Muscle of arm (tissue), 1 donor: ENCODE measurements at regions not wholly inside any gene's neighbourhood (a gene's known extent, or its start where the extent isn't known, plus 50 kb on each side); places are given as distances from the start of the nearest gene placed in this dataset.
A peak's percentile ranks its signal among the peaks of the same experiment; 100 is the strongest.

Experiments
- DNase-seq: peaks from one replicate; pipeline ENCODE4 v3.0.0-alpha.2; 2013

DNA sequence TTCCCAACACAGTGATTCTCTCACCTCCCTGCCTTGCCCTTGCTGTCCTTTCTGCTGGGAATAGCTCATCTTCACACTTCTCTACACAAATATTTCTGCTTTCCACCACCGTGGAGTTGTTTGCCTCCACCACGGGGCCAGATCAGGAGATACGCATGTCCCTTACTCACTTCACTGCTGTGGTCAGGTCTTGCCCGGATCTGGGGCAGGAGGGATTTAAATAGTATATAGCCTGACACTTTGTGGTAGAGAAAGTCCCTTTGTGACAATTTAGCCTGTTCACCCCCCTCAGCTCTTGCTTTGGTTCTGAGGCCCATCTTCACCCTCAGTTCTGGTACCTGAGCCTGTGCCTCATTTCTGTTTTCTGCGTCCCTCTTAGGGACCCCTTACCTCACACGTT is 92.6 kb upstream of the PREP start:
- DNase-seq: no peak

DNA sequence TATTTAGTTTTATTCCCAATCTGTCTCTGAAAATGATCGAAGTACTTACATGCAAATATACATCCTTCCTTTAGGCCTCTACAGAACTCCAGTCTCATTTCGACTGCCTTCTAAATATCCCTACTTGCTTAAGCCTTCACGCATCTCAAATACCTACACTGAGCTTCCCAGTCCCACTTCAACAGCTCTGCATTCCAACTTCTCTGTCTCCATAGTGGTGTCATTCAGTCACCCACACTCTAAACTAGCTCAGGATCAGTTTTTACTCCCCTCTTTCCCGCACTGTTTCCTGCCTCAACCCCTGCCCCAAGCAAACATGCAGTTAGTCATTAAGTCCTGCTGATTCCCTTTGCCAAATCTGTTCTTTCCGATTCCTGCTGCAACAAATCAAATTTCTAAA is 91.8 kb upstream of the PREP start:
- DNase-seq: no peak

DNA sequence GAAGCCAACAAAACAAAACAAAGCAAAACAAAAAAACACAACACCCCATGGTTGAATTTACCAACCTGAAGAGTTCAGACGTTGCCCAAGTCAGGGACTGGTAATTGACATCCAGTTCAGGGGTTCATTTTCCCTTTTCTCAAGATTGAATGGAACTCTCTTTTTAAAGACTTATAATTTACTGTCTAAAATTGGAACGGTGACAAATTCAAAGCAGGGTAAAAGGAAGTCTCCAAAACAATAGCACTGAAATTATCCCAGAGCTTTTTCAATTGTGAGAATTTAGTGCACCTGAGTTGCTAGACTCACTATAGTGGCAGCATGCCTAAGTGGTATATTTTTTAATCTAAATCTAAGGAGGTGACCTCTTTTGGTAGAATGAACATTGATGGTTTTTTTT is 90.9 kb upstream of the PREP start:
- no peak for DNase-seq

DNA sequence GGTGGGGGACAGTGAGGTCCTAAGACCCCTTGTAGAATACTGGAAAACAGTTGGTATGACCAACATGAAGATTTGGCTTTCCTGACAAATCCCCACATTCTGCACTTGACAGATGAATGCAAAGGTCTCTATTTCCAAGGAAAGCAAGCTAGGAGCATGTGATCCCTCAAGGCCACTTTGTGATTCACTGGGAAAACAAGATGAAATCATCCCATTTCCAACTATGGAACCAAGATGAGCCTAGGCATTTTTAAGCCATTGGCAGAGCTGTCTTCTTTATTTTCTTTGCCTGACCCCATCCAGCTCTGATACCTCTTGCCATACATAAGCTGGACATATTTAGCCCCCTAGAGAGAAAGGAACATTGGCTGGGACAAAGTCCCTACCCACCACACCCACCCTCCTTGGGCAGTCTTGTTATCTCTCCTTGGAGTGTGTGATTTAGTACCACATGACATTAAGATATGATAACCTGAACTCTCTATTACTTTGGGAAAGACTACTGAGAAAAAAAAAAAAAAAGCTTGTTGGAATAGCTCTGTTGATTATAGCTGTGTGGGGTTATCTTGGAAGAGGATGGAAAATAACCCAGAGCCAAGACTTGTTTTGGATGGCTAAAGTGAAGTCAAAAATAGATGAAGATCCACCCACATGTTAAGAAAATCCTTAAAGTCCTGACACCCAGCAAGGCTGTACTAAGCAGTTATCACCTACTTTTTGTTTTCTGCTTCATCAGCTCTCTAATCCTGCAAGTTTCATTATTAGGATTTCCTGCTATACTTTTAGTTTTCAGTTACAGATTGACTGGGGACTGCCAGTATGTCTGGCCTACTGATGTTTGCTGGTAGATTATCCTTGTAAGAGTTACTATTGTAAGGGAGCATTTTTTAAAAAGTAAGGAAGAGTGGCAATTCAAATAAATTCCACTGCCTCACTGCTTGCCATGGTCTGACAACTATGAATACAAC is 90.1 kb upstream of the PREP start:
- no peak for DNase-seq

DNA sequence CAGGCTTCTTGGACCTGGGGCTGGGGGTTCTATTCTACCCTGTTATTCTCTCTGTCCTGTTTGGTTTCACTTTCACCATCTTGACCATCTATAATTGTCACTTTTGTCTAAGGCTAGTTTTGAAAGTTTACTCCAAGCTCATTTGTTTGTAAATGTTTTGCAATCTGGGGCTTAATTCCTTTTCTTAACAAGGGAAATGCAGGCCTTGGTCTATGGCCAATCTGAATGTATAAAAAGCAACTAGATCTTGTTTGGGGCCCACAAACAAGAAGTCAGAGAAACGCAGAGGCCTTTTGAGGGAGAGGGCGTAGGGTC is 86.3 kb upstream of the PREP start:
- no peak for DNase-seq

DNA sequence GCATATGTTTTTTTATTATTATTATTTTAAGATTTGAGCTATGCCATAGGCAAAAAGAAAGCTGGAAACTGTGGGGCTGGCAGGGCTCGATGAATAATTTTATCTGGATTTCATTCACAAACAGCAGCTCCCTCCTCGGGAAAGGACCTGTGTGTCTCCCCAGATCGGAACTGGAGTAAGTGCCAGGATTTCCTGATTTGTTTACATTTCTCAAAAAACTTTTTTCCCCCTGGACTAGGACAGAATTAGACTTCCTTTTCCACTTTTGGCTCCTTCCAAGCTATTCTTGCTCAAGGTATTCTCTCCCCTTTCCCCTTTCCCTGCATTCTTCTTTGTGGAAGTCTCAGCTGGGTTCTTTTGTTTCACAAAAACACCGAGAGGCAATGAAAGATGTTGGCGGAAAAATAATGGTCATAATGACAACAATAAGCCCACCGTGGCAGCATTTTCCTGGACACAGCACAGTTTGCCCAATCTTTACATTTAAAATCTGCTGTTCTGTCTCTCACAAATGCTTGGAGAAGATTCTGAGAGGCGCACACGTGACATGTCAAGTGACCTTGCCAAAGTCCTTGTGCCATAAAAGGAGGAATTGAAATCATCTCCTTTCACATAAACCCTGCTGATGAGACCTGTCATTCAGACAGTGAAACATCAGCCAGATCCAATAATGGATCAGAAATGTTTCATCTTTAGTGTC is 85.8 kb upstream of the PREP start:
- peak; percentile 49 for DNase-seq

DNA sequence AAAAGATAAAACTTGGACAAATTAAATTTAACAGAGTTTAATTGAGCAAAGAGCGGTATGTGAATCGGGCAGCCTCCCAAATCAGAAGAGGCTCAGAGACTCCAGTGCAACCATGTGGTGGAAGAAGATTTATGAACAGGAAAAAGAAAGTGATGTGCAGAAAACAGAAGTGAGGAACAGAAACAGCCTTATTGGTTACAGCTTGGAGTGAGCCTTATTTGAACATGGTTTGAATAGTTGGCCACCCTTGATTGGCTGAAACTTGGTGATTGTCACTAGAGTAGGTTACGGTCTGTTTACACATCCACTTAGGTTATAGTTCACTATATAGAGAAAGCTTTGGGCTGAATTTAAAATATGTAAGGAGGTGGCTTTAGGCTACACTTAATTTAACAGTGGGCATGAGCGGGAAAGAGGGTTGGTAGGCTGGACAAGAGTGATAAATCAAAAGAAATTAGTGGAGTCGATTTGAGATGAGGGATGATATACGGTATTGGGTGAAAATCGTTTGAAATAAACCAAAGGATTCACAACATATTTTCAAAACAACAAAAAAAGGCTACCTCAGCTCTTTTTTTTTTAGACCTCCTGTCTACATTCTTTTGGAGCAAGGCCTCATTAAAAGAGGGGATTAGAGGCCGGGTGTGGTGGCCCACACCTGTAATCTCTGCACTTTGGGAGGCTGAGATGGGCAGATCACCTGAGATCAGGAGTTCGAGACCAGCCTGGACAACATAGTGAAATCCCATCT is 84.3 kb upstream of the PREP start:
- DNase-seq: no peak

DNA sequence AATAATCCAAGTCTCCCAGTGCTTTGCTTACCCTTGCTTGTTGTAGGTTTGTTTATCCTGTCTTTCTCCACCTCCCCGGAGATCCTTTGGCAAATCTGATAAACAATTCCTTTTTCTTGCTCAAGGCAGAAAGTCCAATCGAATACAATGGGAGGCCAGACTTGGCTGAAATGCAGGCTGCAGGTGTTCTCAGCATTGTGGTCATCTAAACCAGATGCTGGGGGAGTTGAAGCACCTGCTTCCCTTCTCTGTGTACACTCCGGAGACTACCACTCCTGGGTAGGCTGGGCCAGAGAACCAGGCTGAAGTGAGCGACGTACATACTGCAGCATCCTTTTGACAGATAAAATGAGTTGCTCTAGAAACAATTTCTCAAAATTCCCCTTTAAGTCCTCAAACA is 82.6 kb upstream of the PREP start:
- DNase-seq: no peak

DNA sequence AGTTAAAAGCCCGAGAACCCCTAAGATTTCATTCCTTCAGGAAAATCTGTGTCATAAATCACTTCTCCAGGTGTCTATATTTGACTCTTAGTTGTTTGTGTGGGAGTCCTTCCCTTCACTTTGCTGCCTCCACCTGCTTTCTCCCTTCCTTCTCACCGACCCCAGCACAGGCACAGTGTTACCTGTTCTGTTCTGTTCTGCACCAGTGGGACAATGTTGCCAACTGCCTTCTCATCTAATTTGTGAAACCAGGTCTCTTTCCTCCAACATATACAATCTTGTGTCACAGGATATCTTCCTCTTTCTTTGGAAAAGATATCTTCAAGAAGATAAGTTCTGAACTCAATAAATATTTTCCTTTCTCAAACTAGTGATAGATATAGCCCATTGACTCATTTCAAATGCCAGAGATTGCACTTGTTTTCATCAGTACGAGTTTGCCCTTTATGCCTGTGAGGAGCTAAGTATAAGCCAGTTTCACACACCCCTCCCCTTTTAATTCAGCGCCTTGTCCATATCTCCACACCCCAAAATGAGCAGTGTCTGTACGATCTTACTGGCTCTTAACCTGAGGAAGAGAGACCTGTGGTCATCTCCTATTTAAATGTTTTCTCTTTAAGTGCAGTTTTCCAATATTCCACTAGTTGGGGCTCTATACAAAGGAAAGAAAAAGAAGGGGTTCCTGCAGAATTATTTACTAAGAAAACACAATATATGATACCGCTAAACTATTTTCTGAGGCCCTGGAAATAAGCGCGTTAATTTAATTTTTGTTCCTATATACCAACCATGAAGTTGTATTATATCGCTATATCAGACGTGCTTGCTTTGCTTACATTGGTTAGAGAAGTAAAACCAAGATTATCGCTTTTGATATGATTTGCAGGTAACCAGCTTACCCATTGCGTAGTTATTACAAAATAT is 81.6 kb upstream of the PREP start:
- DNase-seq: peak; percentile 40

DNA sequence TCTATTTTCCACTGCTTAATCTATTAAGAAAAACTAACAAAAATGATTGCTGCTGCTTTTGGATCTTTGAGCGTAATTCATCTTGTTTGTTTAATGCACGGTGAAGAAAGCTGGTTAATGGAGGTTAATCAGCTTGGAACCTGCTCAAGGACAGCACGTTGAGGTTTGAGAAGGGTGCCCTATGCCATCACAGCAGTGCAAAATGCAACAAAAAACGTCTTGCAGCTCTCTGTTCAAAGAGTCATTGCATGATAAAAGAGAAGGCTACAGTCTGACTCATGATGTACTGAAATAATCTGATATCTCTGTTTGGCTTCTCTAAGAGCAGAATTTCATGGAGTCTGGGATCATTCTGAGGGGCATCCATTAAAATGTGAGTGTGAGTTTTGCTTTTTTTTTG is 80.6 kb upstream of the PREP start:
- DNase-seq: no peak

DNA sequence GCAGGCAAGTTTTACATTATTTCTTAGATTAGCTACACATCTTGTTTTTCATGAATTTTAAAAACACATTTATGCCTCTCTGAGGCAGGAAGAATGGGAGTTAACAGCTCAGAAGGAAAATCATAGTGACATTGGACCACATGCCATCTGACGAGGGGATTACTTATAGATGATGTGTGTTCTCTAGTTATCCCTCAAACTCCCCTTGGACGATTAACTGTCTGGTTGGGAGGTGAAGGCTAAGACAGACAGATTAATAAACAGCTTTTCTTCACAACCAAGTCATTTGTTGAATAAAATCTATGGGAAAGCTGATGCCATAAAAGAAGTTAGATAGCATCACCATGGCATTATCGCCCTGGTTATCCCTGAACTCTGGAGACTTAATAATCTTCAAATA is 80.0 kb upstream of the PREP start:
- DNase-seq: no peak

DNA sequence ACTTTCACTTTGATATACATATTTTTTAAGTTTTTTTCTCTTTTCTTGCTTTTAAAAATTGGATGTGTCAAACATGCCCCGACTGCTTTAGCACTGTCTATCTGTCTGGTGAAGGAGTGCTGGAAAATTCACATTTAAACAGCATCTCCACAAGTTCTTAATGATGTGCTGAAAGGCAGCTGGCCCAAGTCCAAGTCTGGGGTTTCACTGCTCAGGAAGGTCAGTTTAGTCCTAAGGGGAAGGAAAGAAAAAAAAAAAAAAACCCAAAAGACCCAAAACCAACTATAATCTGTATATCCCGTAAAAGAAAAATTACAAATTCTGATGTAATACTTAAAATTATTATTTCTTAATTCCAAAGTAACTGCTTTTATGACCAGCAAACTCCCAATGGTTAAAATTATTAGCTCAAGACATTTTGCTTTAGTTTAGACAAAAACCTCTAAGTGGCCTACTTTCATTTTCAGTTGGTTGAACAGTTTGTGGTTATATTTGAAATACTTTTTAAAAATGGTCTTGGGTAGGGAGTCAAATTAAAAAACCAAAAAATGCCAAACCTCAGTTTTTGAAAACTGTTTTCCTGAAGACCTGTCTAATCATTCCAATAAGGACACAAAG is 79.5 kb upstream of the PREP start:
- DNase-seq: no peak

DNA sequence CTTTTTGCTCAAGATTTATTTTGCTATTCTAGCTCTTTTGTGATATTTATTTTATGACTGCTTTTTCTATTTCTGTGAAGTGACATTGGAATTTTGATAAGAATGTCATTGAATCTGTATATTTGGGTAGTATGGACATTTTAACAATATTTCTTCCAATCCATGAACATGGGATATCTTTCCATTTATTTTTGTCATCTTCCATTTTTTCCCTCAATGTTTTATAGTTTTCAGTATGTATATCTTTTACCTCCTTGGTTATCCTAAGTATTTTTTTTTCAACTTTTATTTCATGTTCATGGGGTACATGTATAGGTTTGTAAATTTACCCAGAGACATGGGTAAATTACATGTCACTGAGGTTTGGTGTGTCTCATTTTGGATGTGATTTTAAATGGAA is 74.1 kb upstream of the PREP start:
- DNase-seq: no peak

DNA sequence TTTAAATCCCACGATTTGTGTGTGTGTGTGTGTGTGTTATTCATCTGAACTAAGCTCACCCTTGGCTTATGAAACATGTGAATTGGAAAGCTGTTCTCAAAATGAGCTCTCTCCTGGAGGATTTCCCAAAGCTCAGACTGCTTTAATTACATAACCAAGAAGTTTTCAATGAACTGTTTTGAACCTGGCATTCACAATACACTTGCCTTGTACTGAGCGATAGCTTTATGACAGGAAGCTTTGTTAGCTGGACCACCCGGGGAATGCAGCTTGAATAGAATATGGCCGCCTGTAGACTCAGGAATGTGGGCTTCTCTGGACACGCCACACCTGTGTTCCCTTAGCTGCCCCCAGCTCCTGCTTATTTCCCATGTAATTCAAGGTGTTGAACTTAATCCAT is 71.4 kb upstream of the PREP start:
- DNase-seq: no peak

DNA sequence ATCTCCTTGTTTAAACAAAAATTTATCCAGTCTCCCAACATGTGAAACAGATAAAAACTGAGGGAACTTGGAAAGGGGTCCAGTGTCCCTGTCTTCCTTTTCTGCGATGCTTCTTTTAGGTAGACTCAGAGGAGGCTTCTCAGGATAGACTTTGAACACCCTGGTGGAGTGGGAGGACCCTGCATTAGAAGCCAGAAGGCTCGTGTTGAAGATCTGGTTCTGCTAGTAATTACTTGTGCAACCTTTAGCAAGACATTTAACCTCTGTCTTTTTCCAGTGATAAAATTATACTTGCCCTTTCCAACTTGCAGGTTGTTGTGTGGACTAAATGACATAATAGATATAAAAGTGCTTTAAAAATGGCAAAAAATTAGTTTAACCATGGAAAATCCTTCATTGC is 67.1 kb upstream of the PREP start:
- no peak for DNase-seq

DNA sequence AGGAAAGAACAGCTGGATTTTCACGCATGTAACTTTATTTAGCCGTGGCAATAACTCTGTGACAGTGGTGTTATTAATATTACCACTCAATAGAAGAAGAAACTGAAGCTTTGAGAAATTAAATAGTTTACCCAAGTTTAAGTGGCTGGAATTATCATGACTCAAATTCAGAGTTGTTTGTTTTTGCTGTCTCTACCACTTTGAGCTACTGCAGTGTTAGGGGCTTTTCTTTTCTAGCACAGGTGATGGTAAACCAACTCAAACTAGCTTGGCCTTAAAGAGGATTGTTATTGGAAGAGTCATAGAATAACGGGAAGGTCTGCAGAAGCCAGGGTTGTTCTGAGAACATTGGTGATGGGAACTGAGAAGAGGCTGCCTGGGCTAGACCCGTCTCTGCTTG is 66.0 kb upstream of the PREP start:
- DNase-seq: no peak

DNA sequence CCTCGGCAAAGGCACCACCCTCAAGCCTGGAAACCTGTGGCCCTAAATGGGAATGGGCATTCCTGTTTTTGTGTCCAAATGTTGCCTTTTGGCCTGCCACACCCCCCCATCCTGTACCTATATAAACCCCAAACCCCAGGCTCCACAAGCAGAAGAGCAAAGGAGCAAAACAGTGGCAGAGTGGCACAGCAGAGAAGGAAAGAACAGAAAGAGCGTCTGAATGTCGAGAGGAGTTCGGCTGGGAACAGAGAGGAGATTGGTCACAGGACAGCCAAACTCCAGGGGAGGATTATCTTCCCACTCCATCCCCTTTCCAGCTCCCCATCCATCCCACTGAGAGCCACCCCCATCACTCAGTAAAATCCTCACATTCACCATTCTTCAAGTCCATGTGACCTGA is 58.0 kb upstream of the PREP start:
- no peak for DNase-seq

DNA sequence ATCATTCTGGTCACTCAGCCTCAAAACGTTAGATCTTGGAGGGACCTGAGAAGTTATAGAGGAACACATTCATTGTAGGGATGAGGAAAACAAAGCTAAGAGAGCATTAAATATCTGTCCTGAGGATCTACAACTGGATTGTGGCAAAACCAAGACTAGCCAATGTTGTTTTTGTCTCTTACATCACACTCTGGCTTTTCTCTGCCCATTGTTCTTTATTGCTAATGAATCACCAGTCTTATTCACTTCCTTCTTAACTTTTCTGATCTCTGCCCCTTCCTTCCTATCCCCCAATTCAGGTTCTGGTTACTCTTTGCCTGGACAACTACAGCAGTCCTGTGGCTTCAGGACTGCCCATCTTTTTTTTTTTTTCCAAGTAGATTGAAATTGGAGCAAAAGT is 57.0 kb upstream of the PREP start:
- no peak for DNase-seq

DNA sequence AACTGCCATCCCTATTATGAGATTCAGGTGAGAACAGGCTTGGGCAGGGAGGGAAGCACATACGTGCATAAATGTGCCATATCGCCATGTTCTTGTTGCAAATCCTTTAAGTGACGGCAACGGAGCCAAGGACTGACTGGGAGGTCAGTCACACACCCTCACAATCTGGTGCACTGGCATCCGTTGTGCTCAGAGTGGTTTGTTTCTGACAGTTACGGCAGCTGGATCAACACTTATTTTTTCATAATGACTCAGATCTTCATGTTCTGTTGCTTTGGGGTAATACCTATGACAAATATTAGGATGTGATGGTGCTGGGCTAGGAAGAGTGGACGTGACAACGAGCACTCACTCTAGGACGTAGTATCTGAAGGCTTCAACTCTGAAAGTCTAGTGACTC is 56.2 kb upstream of the PREP start:
- no peak for DNase-seq

DNA sequence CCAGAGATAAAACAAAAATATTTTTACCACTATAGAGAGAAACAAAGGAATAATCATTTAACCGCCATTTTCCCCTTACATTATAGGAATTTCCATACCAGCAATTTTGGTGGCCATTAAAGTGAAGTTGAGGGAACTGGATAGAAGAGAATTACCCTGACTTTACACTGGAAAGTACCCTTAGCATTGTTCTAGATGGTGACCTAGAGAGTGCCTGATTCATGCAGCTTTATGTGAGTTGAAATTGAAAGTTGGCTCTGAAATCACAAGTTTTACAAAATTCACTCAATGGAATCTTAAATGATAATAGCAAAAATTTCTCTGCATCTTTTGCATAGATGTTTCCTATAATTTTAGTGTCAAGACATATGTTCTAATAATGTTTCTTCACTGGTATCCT is 55.7 kb upstream of the PREP start:
- DNase-seq: no peak

DNA sequence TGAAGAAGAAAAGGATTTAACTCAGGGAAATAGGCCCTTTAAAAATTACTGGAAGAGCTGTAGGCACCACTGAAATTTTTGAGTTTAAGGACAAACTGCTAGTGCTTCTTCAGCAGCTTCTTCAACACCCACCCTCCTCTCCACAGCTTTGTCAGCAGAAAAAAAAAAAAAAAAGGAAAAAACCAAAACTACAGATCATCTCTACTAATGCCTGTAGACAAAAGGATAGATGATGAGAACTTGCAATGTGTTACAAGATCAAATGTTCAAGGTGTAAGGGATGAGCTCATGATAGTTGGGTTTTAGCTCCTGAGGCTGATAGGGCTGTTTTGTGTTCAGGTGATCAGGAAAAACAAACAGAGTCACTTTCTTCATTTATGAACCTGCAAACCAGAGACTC is 55.2 kb upstream of the PREP start:
- no peak for DNase-seq
